Ovary (tissue), 3 donors: ENCODE measurements at regions not wholly inside any gene's neighbourhood (a gene's known extent, or its start where the extent isn't known, plus 50 kb on each side); places are given as distances from the start of the nearest gene placed in this dataset.

Experiments
- EP300 ChIP-seq: sonication (generic); formaldehyde crosslinking; IDR thresholded peaks from one replicate; pipeline ENCODE4 v1.6.1; 2017; ENCODE audit warnings: antibody characterized with exemption
- POLR2A ChIP-seq: fragments of 450-650 bp; IDR thresholded peaks from one replicate; pipeline ENCODE4 v1.6.1; 2017; ENCODE audit warnings: antibody characterized with exemption, mild to moderate bottlenecking, moderate library complexity
- TF ChIP-seq, protein P1 (sequence below), 3 donors: fragments of 450-650 bp in 2 of 3; fragments of 200-600 bp in 1 of 3; IDR thresholded peaks; one replicate each; pipeline versions ENCODE4 v1.5.1 to v1.8.0; 2016 to 2022; ENCODE audit warnings: antibody characterized with exemption in 3 of 3, mild to moderate bottlenecking in 1 of 3
- donor health status: DM: no; HTN: no; CAD: no.

DNA sequence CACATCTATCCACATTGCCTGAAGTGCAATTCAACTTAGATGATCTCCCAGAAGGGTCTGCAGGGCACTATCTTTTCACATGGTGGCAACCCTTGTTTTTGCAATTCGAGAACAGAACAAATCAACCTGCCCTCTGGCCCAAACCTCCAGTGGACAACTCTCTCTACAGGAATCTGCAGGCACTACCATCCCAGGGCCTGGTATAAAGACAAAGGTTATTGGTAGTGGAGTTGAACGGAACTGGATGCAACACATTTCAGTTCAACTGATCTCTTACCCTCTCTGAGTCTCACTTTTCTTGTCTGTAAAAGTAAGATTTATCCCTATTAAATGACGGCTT lies 153.2 kb upstream of the EGFLAM start:
- TF ChIP-seq, protein P1, sequence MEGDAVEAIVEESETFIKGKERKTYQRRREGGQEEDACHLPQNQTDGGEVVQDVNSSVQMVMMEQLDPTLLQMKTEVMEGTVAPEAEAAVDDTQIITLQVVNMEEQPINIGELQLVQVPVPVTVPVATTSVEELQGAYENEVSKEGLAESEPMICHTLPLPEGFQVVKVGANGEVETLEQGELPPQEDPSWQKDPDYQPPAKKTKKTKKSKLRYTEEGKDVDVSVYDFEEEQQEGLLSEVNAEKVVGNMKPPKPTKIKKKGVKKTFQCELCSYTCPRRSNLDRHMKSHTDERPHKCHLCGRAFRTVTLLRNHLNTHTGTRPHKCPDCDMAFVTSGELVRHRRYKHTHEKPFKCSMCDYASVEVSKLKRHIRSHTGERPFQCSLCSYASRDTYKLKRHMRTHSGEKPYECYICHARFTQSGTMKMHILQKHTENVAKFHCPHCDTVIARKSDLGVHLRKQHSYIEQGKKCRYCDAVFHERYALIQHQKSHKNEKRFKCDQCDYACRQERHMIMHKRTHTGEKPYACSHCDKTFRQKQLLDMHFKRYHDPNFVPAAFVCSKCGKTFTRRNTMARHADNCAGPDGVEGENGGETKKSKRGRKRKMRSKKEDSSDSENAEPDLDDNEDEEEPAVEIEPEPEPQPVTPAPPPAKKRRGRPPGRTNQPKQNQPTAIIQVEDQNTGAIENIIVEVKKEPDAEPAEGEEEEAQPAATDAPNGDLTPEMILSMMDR (IDR thresholded peaks at IDR 0.05) = no peak
- TF ChIP-seq POLR2A (no peak), EP300 (no peak)
